Hepatocyte (in vitro differentiated cells): ENCODE measurements at regions not wholly inside any gene's neighbourhood (a gene's known extent, or its start where the extent isn't known, plus 50 kb on each side); places are given as distances from the start of the nearest gene placed in this dataset.

ENCODE experiments used
- CTCF ChIP-seq: fragments of 200-600 bp; sonication (generic); IDR thresholded peaks from 2 replicates; pipeline ENCODE4 v1.5.1; 2016; ENCODE audit warnings: antibody characterized with exemption, mild to moderate bottlenecking; ENCODE audit not compliant: poor library complexity
- EZH2 ChIP-seq: fragments of 200-600 bp; sonication (generic); IDR thresholded peaks from 2 replicates; pipeline ENCODE4 v1.6.1; 2016; ENCODE audit warnings: antibody characterized with exemption, mild to moderate bottlenecking, borderline replicate concordance
- EZH2phosphoT487 ChIP-seq: fragments of 200-600 bp; sonication (generic); IDR thresholded peaks from one replicate; pipeline ENCODE4 v1.6.1; 2018; ENCODE audit warnings: antibody characterized with exemption, mild to moderate bottlenecking, low read depth, moderate library complexity; ENCODE audit not compliant: unreplicated experiment, severe bottlenecking

DNA sequence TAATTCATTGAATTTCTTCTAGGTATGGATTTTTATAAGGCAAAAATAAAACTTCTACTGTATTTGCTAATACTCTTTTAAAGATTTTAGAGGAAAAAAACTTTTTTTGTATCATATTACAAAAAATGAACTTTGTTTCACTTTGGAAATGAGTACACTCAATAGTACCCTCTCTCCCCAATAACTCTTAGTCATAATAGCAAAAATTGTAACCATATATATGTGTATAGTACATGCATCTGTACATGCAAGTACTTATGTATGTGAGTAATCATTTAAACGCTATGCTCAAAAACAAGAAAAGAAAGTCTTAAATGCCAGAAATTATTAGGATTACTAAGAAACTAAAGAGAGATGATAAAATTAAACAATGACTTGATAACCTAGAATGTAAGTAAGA, 95.9 kb upstream of the HGF start:
- no peak for TF ChIP-seq CTCF
- TF ChIP-seq EZH2 = no peak
- TF ChIP-seq EZH2phosphoT487 = no peak
